GM23248 (cell line): ENCODE measurements at regions not wholly inside any gene's neighbourhood (a gene's known extent, or its start where the extent isn't known, plus 50 kb on each side); places are given as distances from the start of the nearest gene placed in this dataset.

Source experiments
- EZH2 ChIP-seq: fragments of 200-600 bp; sonication (generic); IDR thresholded peaks from 2 replicates; pipeline ENCODE4 v1.6.1; 2018; ENCODE audit warnings: antibody characterized with exemption, mild to moderate bottlenecking; ENCODE audit not compliant: insufficient read depth, poor library complexity, severe bottlenecking
- EZH2phosphoT487 ChIP-seq: fragments of 200-600 bp; sonication (generic); IDR thresholded peaks from 2 replicates; pipeline ENCODE4 v1.6.1; 2018; ENCODE audit warnings: antibody characterized with exemption, moderate library complexity, mild to moderate bottlenecking, low read depth; ENCODE audit not compliant: insufficient read depth

- TF ChIP-seq EZH2, result no peak
- no peak for TF ChIP-seq EZH2phosphoT487
These were observed 489.3 kb upstream of the SOX9 start for GRCh38 chr17:71631483-71631882.
